ENCODE measurements at regions not wholly inside any gene's neighbourhood (a gene's known extent, or its start where the extent isn't known, plus 50 kb on each side); places are given as distances from the start of the nearest gene placed in this dataset.

GRCh38 chr5:175282611-175283225 lies 161.3 kb downstream of the DRD1 start:
- DNase-seq = no peak

- no peak for DNase-seq
Observed at GRCh38 chr5:175281714-175282113, 162.3 kb downstream of the DRD1 start.

- DNase-seq = no peak
Observed at GRCh38 chr5:175281257-175281656, 162.7 kb downstream of the DRD1 start.

GRCh38 chr5:175279506-175279905 lies 164.5 kb downstream of the DRD1 start:
- DNase-seq = no peak

GRCh38 chr5:175275748-175276147 lies 168.2 kb downstream of the DRD1 start:
- DNase-seq = no peak

- DNase-seq = no peak
Observed at GRCh38 chr5:175275097-175275496, 168.9 kb downstream of the DRD1 start.

- DNase-seq = no peak
Observed at GRCh38 chr5:175274171-175274570, 169.8 kb downstream of the DRD1 start.

- no peak for DNase-seq
Observed at GRCh38 chr5:175264406-175264805, 179.6 kb downstream of the DRD1 start.

GRCh38 chr5:175263776-175264175 lies 180.2 kb downstream of the DRD1 start:
- no peak for DNase-seq

- DNase-seq = no peak
Observed at GRCh38 chr5:175261526-175261925, 182.5 kb downstream of the DRD1 start.

GRCh38 chr5:175261037-175261436 lies 182.9 kb downstream of the DRD1 start:
- no peak for DNase-seq

- no peak for DNase-seq
Observed at GRCh38 chr5:175257847-175258194, 186.2 kb downstream of the DRD1 start.

GRCh38 chr5:175257128-175257846 lies 186.7 kb downstream of the DRD1 start:
- no peak for DNase-seq

GRCh38 chr5:175254155-175254554 lies 189.8 kb downstream of the DRD1 start:
- no peak for DNase-seq

GRCh38 chr5:175253597-175253996 lies 190.4 kb downstream of the DRD1 start:
- no peak for DNase-seq

GRCh38 chr5:175252234-175252805 lies 191.7 kb downstream of the DRD1 start:
- no peak for DNase-seq

- DNase-seq = no peak
Observed at GRCh38 chr5:175250426-175250825, 193.6 kb downstream of the DRD1 start.

GRCh38 chr5:175248416-175248905 lies 195.5 kb downstream of the DRD1 start:
- DNase-seq = no peak

- DNase-seq = no peak
Observed at GRCh38 chr5:175246889-175247520, 197.0 kb downstream of the DRD1 start.

- DNase-seq = no peak
Observed at GRCh38 chr5:175246242-175246888, 197.6 kb downstream of the DRD1 start.

- no peak for DNase-seq
Observed at GRCh38 chr5:175243441-175243840, 200.5 kb downstream of the DRD1 start.

GRCh38 chr5:175242207-175242606 lies 201.8 kb downstream of the DRD1 start:
- no peak for DNase-seq

- no peak for DNase-seq
Observed at GRCh38 chr5:175238326-175238725, 205.7 kb downstream of the DRD1 start.
